ENCODE measurements at regions not wholly inside any gene's neighbourhood (a gene's known extent, or its start where the extent isn't known, plus 50 kb on each side); places are given as distances from the start of the nearest gene placed in this dataset.

- DNase-seq (ENCODE audit: extremely low read depth, low read depth): no peak
These were observed 475.6 kb downstream of the PCDH10 start for GRCh38 chr4:133624744-133625143.

GRCh38 chr4:133623847-133624246, 474.8 kb downstream of the PCDH10 start:
- no peak for DNase-seq (ENCODE audit: extremely low read depth, low read depth)
- TF ChIP-seq CTCF (IDR thresholded peaks at IDR 0.05; ENCODE audit: low read depth, low read length, missing control alignments): no peak
- no peak overlapping the region for H3K4me3 ChIP-seq (replicated peaks; ENCODE audit: low read depth, low read length)

More at GRCh38 chr4:133624744-133625143, 475.6 kb downstream of the PCDH10 start:
- no peak overlapping the region for H3K4me3 ChIP-seq (replicated peaks; ENCODE audit: low read depth, low read length)
- TF ChIP-seq CTCF (IDR thresholded peaks at IDR 0.05; ENCODE audit: low read depth, low read length, missing control alignments): no peak

GRCh38 chr4:133621628-133622027, 472.5 kb downstream of the PCDH10 start:
- no peak overlapping the region for H3K4me3 ChIP-seq (replicated peaks; ENCODE audit: low read depth, low read length)
- no peak for DNase-seq (ENCODE audit: extremely low read depth, low read depth)
- no peak for TF ChIP-seq CTCF (IDR thresholded peaks at IDR 0.05; ENCODE audit: low read depth, low read length, missing control alignments)

GRCh38 chr4:133620555-133620954, 471.5 kb downstream of the PCDH10 start:
- DNase-seq (ENCODE audit: extremely low read depth, low read depth): no peak
- H3K4me3 ChIP-seq (replicated peaks; ENCODE audit: low read depth, low read length): no peak overlapping the region
- no peak for TF ChIP-seq CTCF (IDR thresholded peaks at IDR 0.05; ENCODE audit: low read depth, low read length, missing control alignments)

- DNase-seq (ENCODE audit: extremely low read depth, low read depth): no peak
These were observed 469.9 kb downstream of the PCDH10 start for GRCh38 chr4:133618963-133619362.

GRCh38 chr4:133600008-133600407, 450.9 kb downstream of the PCDH10 start:
- H3K4me3 ChIP-seq (replicated peaks; ENCODE audit: low read depth, low read length): no peak overlapping the region
- TF ChIP-seq CTCF (IDR thresholded peaks at IDR 0.05; ENCODE audit: low read depth, low read length, missing control alignments): no peak
- no peak for DNase-seq (ENCODE audit: extremely low read depth, low read depth)

More at GRCh38 chr4:133618963-133619362, 469.9 kb downstream of the PCDH10 start:
- no peak for TF ChIP-seq CTCF (IDR thresholded peaks at IDR 0.05; ENCODE audit: low read depth, low read length, missing control alignments)
- no peak overlapping the region for H3K4me3 ChIP-seq (replicated peaks; ENCODE audit: low read depth, low read length)

GRCh38 chr4:133598779-133599178, 449.7 kb downstream of the PCDH10 start:
- H3K4me3 ChIP-seq (replicated peaks; ENCODE audit: low read depth, low read length): no peak overlapping the region
- TF ChIP-seq CTCF (IDR thresholded peaks at IDR 0.05; ENCODE audit: low read depth, low read length, missing control alignments): no peak
- DNase-seq (ENCODE audit: extremely low read depth, low read depth): no peak

Measured in HFF-Myc (cell line).